Stimulated activated effector memory CD8-positive, alpha-beta T cell treated with anti-CD3 and anti-CD28 coated beads, Interleukin-12 subunit alpha, Interleukin-12 subunit beta, amount 100 ng/mL, for 72 hours (primary cell): ENCODE measurements at regions not wholly inside any gene's neighbourhood (a gene's known extent, or its start where the extent isn't known, plus 50 kb on each side); places are given as distances from the start of the nearest gene placed in this dataset.
"Not testable (repeated sequence)": the region's sequence is repeated elsewhere in the genome, so short reads cannot be mapped to it uniquely, and the experiment has no call there.

Source experiments
- ATAC-seq: fragments of 150-1000 bp; cut with Tn5 transposase; 2 replicates; pipeline ENCODE4 v1.10.0; 2021
- DNase-seq, 2 donors: peaks; one replicate each; pipeline ENCODE4 v3.0.0; 2021 to 2022; ENCODE audit warnings: low spot score in 2 of 2
- H3K27ac Mint-ChIP-seq: one replicate; pipeline ENCODE4 v1.8.0; 2022; ENCODE audit warnings: mild to moderate bottlenecking, mixed read lengths
- H3K36me3 Mint-ChIP-seq: one replicate; pipeline ENCODE4 v1.8.0; 2022; ENCODE audit warnings: mild to moderate bottlenecking, mixed read lengths
- H3K4me1 Mint-ChIP-seq: one replicate; pipeline ENCODE4 v1.8.0; 2022; ENCODE audit warnings: mixed read lengths
- H3K4me3 Mint-ChIP-seq: one replicate; pipeline ENCODE4 v1.8.0; 2022; ENCODE audit warnings: mild to moderate bottlenecking, mixed read lengths
- H3K9me3 Mint-ChIP-seq: one replicate; pipeline ENCODE4 v1.8.0; 2022; ENCODE audit warnings: mixed read lengths

DNA sequence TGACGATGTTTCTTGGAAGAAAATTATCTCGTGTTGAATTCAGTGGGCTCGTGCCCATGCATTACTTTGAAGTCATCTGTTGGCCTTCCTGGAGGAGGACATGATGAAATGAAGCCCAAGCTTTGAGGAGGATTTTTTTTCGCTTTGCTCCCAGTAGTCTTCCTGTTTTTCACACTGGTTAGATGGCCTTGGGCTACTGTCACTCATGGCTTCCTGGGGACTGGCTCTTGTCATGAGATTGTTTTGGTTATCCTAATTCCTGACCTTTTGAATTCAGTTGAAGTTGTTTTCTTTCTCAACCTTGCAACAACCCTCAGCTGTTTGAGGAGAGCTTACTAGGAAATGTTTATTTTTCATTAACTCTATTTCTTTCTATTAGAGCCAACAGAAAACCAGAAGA lies 430.7 kb downstream of the HS3ST3B1 start:
- no peak overlapping the region for H3K4me3 Mint-ChIP-seq
- no peaks in the 10 kb centered on the region for H3K4me1 Mint-ChIP-seq
- H3K36me3 Mint-ChIP-seq, result no peaks in the 10 kb centered on the region
- ATAC-seq (no peak), DNase-seq (no peak)
- H3K9me3 Mint-ChIP-seq, result no peaks in the 10 kb centered on the region
- H3K27ac Mint-ChIP-seq, result no peak overlapping the region

DNA sequence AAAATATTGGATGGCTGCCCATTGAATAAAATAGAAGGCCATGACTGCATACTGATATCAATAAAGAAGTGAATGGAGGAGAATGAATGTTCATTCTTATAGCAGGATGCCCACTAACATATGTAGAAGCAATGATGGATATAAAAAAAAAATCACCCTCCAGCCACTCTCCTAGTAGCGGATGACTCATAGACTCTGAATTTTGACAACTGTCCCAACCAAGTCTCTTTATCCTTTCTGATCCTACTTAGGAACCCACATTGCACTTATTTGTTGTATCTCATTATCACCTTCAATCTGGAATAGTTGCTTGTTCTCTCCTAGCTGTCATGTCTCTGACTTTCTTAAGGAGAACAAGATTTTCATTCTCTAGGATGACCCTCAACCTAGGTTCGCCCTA lies 429.9 kb downstream of the HS3ST3B1 start:
- ATAC-seq (no peak), DNase-seq (no peak)
- no peak overlapping the region for H3K27ac Mint-ChIP-seq
- H3K36me3 Mint-ChIP-seq, result no peaks in the 10 kb centered on the region
- H3K9me3 Mint-ChIP-seq, result no peaks in the 10 kb centered on the region
- no peaks in the 10 kb centered on the region for H3K4me1 Mint-ChIP-seq
- H3K4me3 Mint-ChIP-seq, result no peak overlapping the region

DNA sequence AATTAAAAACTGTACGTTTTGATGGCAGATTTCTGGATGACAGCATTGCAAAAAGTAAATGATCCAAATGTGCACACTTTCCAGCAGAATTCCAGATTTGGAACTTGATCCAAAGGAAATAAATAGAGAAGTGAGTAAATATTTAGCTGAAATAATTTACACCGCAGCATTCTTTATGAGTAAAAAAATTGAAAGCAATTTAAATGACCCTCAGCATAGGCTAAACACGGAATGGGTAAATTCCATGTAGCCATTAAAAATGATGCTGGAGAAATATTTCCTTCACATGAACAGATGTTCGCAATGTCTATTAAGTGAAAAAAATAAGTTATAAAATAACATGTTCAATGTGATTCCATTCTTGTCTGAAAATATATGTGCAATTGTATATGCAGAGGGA lies 424.8 kb downstream of the HS3ST3B1 start:
- Mint-ChIP-seq H3K9me3 (no peaks in the 10 kb centered on the region), H3K4me3 (no peak overlapping the region), H3K27ac (no peak overlapping the region), H3K36me3 (no peaks in the 10 kb centered on the region), H3K4me1 (no peaks in the 10 kb centered on the region)
- no peak for ATAC-seq
- DNase-seq, result no peak

DNA sequence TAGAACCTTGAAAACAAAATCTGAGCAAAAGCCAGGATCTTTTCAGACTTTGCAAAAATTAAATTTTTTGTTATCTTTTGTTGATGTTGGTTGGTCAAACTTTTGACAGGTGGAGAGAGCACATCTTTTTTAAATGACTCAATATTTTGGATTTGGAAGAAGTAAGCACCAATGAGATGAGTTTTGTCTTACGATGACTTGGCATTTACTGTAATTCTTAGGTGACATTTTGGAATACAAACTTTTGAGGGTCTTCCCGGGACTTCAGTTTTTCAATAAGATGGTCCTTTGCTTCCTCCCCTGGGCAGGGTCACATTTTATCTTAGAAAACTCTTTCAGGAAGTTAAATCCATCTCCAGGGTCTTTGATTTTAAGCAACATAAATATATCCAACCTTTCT lies 423.9 kb downstream of the HS3ST3B1 start:
- H3K27ac Mint-ChIP-seq, result no peak overlapping the region
- no peak for DNase-seq
- H3K36me3 Mint-ChIP-seq, result no peaks in the 10 kb centered on the region
- H3K4me3 Mint-ChIP-seq, result no peak overlapping the region
- ATAC-seq, result no peak
- H3K4me1 Mint-ChIP-seq, result no peaks in the 10 kb centered on the region
- peaks cover 2% of the 10 kb centered on the region for H3K9me3 Mint-ChIP-seq

DNA sequence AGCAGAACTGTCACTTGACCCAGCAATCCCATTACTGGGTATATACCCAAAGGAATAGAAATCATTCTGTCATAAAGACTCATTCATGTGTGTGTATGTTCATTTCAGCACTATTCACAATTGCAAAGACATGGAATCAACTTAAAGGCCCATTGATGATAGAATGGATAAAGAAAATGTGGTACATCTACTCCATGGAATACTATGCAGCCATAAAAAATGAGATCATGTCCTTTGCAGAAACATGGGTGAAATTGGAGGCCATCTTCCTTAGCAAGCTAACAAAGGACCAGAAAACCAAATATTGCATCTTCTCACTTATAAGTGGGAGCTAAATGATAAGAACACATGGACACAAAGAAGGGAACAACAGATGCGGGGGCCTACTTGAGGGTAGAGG lies 422.5 kb downstream of the HS3ST3B1 start:
- H3K36me3 Mint-ChIP-seq, ATAC-seq, DNase-seq, H3K4me3 Mint-ChIP-seq, H3K27ac Mint-ChIP-seq, H3K9me3 Mint-ChIP-seq, H3K4me1 Mint-ChIP-seq: not testable (repeated sequence)

DNA sequence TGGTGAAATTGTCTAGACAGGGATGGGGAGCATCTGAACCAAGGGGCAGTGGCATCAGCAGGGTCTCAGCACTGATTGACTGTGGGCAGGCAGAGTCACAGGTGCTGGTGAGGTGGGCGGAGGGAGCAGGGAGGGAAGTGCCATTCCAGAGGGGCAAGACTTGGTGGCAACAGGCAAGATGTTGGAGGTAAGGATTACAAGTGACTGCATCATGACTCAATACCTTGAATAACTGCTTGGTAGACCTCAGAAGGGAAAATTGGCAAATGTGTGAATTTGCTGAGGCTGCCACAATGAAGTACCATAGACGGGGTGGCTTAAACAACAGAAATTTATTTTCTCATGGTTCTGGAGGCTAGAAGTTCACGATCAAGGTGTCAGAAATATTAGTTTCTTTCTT lies 419.1 kb downstream of the HS3ST3B1 start:
- peaks cover 2% of the 10 kb centered on the region for H3K9me3 Mint-ChIP-seq
- ATAC-seq (no peak), DNase-seq (no peak)
- H3K36me3 Mint-ChIP-seq, result no peaks in the 10 kb centered on the region
- H3K4me3 Mint-ChIP-seq, result no peak overlapping the region
- no peak overlapping the region for H3K27ac Mint-ChIP-seq
- H3K4me1 Mint-ChIP-seq, result no peaks in the 10 kb centered on the region

DNA sequence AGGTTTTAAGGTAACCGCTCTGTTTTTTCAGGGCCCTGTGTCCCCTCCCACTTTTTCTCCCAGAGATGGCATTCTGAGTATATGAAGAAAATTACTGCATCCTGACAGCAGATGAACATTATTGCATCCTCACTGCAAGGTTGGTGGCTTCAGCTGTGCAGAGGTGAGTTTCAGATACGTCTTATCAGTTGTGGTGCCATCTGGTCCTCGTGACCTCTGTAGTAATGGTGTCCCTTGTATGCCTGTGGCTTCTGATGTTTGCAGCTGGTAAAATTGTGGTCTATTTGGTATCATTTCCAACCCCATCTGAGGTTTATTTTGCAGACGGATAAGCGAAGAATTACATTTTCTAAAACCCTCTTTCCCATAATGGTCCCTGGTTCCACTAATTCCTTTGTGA lies 417.0 kb downstream of the HS3ST3B1 start:
- Mint-ChIP-seq H3K4me1 (no peaks in the 10 kb centered on the region), H3K9me3 (peaks cover 2% of the 10 kb centered on the region), H3K4me3 (no peak overlapping the region), H3K36me3 (no peaks in the 10 kb centered on the region), H3K27ac (no peak overlapping the region)
- DNase-seq (no peak), ATAC-seq (no peak)

DNA sequence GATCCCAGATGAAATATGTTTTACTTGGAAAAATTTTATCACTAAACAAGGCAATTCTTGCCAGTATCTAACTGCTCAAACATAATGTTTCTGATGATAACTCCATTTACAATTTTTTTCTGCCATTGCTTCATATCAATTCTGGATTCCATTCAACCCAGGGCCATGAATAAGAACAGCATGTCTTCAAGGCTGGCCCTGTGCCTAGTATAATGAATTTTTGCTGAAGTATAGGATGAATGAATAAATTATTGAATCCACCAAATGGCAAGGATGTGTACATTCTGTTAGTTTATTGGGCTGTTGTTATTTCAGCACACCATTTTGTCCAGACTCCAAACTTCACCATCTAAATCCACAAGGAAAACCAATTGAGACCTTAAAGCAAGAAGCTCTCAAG lies 414.7 kb downstream of the HS3ST3B1 start:
- H3K9me3 Mint-ChIP-seq, result peaks cover 1% of the 10 kb centered on the region
- H3K36me3 Mint-ChIP-seq, result no peaks in the 10 kb centered on the region
- DNase-seq (no peak), ATAC-seq (no peak)
- H3K27ac Mint-ChIP-seq, result no peak overlapping the region
- no peak overlapping the region for H3K4me3 Mint-ChIP-seq
- no peaks in the 10 kb centered on the region for H3K4me1 Mint-ChIP-seq

DNA sequence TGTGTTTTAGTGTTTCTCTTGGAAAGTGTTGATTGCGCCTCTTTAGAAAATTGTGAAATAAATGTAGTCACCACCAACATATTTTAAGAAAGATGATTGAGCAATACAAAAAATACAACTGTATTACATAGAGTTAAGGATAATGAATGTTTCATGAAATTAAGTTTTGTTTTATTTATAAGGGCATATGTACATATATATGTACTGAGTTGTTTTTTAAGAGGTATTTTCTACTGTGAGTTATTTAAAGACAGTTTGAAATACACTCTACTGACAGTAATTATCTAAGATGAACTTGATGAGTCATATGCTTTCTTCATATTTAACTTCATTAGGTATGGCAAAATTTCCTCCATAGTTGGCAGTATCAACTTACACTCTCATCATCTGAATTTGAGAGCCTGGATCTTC lies 411.7 kb downstream of the HS3ST3B1 start:
- ATAC-seq, result no peak
- no peaks in the 10 kb centered on the region for H3K9me3 Mint-ChIP-seq

DNA sequence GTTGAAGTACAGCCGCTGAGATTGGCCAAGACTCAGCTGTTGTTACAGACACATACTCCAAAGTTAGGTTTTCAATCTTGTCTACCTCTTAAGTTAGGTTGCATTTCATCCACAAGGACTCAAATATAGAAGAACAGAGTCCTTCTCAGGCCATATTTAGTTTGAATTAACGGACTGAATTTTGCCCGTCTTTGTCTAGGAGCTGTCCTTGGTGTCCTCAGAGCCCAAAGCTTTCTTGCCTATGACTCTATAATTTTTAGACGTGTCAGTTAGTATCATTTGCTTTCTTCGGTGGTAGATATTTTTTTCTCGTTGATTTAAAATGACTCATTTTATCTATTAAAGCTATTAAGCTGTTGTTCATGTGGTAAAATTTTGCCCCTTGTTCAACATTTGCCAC lies 403.2 kb downstream of the HS3ST3B1 start:
- ATAC-seq, result no peak
- Mint-ChIP-seq H3K36me3 (no peaks in the 10 kb centered on the region), H3K9me3 (no peaks in the 10 kb centered on the region), H3K4me3 (no peak overlapping the region), H3K4me1 (no peaks in the 10 kb centered on the region), H3K27ac (no peak overlapping the region)
- no peak for DNase-seq

More for the DNA sequence above, 411.7 kb downstream of the HS3ST3B1 start:
- H3K27ac Mint-ChIP-seq, result no peak overlapping the region
- H3K36me3 Mint-ChIP-seq, result no peaks in the 10 kb centered on the region
- no peak for DNase-seq
- H3K4me1 Mint-ChIP-seq, result no peaks in the 10 kb centered on the region
- no peak overlapping the region for H3K4me3 Mint-ChIP-seq

DNA sequence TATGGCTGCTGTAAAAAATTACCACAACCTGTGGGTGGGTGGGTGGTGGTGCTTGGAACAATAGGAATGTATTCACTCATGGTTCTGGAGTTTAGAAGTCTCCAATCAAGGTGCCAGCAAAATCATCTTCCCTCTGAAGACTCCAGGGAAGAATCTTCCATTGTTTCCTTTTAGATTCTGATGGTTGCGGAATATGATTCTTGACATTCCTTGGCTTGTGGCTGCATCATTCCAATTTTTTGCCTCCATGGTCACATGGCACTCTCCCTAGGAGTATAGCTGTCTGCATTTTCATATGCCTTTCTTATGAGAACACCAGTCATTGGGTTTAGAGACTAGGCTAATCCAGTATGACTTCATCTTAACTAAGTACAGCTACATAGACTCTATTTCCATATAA lies 401.0 kb downstream of the HS3ST3B1 start:
- Mint-ChIP-seq H3K4me1 (no peaks in the 10 kb centered on the region), H3K9me3 (no peaks in the 10 kb centered on the region), H3K27ac (no peak overlapping the region), H3K36me3 (no peaks in the 10 kb centered on the region), H3K4me3 (no peak overlapping the region)
- DNase-seq, result no peak
- ATAC-seq, result no peak

DNA sequence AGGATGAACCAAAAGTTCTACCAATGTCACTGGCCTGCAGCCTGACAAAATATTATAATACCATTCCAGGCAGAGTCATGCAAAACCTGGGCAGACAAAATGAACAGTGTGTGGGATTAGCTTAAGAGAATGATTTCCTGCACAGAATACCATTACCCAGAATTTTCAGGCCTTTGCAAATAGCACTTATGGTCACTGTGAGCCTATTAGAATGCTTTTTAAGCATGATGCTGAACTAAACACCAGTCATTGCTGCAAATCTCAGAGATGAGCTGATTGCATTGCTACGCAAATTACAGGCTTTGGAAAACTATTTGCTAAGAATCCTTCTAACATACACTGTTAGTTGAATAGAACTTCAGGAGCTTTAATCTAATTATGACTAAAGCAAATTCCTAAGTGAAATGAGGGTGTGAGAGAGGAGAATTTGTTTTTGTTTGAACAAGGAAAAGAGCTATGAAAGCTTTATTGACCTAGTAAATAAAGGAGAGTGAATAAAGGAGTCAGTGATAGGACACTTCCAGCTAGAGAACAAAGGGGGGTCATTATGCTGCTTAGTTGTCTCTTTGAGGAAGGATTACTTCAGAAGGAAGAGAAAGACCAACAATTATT lies 398.8 kb downstream of the HS3ST3B1 start:
- Mint-ChIP-seq H3K4me1 (no peaks in the 10 kb centered on the region), H3K27ac (no peak overlapping the region), H3K36me3 (no peaks in the 10 kb centered on the region), H3K4me3 (no peak overlapping the region), H3K9me3 (no peaks in the 10 kb centered on the region)
- DNase-seq (no peak), ATAC-seq (no peak)

DNA sequence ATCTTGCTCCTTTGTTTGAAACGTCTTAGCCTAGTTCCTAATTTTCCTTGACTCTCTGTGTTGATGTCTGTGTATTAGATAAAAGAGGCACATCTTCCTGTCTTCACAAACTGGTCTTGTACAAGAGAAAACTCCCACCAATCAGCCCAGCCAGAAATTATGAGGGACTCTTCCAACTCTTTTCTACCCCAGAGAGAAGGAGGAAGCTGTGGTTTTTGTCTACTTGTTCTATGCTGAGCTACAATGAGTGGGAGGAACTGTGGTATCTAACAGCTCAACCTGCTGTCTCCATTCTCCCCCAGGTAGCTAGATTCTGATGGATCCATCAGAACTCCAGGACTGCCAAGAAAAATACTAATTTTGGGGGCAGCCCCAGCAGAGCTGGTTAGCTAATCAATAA lies 392.5 kb downstream of the HS3ST3B1 start:
- H3K27ac Mint-ChIP-seq, result no peak overlapping the region
- H3K36me3 Mint-ChIP-seq, result no peaks in the 10 kb centered on the region
- H3K9me3 Mint-ChIP-seq, result peaks cover 10% of the 10 kb centered on the region
- ATAC-seq (no peak), DNase-seq (no peak)
- no peaks in the 10 kb centered on the region for H3K4me1 Mint-ChIP-seq
- no peak overlapping the region for H3K4me3 Mint-ChIP-seq

DNA sequence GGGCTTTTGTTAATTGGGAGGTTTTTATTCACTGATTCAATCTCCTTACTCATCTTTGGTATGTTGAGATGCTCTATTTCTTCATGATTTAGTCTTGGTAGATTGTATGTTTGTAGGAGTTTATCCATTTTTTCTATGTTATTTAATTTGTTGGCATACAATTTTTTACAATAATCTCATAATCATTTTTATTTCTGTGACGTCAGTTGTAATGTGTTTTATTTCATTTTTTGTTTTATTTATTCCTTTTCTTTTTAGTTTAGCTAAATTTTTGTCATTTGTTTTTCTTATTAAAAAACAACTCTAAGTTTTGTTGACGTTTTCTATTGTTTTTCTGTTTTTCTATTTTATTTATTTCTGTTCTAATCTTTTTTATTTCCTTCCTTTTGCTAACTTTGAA lies 389.8 kb downstream of the HS3ST3B1 start:
- Mint-ChIP-seq H3K27ac (no peak overlapping the region), H3K9me3 (peaks cover 10% of the 10 kb centered on the region), H3K4me3 (no peak overlapping the region), H3K4me1 (no peaks in the 10 kb centered on the region), H3K36me3 (no peaks in the 10 kb centered on the region)
- ATAC-seq (no peak), DNase-seq (no peak)

DNA sequence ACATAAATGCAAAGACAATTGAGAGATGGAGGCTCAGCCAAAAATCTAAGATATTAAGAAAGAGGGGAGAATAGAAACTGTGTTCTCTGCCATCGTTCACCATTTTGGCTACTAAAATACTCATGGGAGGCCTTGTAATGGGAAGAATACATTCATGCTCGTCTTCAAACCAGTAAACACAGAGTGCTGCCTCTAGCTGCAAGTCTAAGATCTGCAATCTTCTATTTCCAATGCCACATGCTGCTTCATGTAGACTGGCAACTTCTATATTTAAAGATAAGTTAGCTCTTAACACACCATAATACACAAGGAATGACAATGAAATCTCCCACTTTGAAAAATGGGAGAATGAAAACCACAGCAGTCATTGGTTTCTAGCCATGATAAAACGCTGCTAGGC lies 387.3 kb downstream of the HS3ST3B1 start:
- H3K4me1 Mint-ChIP-seq, result no peaks in the 10 kb centered on the region
- DNase-seq, result no peak
- H3K36me3 Mint-ChIP-seq, result no peaks in the 10 kb centered on the region
- H3K9me3 Mint-ChIP-seq, result peaks cover 9% of the 10 kb centered on the region
- no peak overlapping the region for H3K27ac Mint-ChIP-seq
- no peak for ATAC-seq
- no peak overlapping the region for H3K4me3 Mint-ChIP-seq

DNA sequence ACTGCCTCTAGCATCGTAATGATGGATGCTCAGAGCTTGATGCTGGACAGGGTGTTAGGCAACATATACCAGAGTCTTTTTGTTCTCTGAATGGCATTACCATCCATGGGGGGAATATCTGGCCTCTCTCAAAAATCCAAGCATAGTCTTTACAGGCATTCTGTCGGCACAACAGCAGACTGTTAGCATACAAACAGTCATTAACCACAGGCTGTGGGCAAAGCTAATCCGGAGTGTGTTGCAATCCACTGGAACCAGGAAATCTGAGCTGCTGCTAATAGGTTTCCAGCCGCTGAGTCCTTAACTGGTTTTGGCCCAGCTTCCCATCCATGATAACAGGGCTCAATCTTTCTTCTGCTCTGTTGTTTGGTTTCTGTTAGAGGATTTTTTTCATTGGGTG lies 371.9 kb downstream of the HS3ST3B1 start:
- peaks cover 3% of the 10 kb centered on the region for H3K9me3 Mint-ChIP-seq
- H3K4me3 Mint-ChIP-seq, result no peak overlapping the region
- no peaks in the 10 kb centered on the region for H3K36me3 Mint-ChIP-seq
- no peak overlapping the region for H3K27ac Mint-ChIP-seq
- ATAC-seq (no peak), DNase-seq (no peak)
- H3K4me1 Mint-ChIP-seq, result no peaks in the 10 kb centered on the region

DNA sequence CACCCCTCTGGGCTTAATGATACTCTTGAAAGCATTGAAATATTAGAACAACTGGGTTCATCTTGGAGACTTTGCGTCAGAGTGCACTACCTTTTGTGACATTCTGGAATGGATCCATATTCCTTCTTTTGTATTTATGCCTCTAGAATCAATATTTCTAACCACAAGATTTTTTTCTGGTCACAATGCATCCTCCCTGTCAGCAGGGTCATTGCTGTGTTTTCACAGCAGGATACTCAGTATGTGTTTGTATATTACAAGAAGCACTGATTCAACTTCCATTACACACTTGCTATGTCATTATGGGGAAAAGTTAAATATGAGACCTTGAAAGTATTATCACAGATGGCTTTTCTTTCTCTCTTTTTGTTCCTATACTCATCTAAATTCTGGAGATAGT lies 370.0 kb downstream of the HS3ST3B1 start:
- Mint-ChIP-seq H3K4me1 (no peaks in the 10 kb centered on the region), H3K27ac (no peak overlapping the region), H3K9me3 (no peaks in the 10 kb centered on the region), H3K4me3 (no peak overlapping the region), H3K36me3 (no peaks in the 10 kb centered on the region)
- DNase-seq (no peak), ATAC-seq (no peak)
